ENCODE measurements at regions not wholly inside any gene's neighbourhood (a gene's known extent, or its start where the extent isn't known, plus 50 kb on each side); places are given as distances from the start of the nearest gene placed in this dataset.

- TF ChIP-seq CTCF (IDR thresholded peaks at IDR 0.05) (no peak), POLR2AphosphoS5 (IDR thresholded peaks at IDR 0.05; ENCODE audit: low read depth, low read length) (no peak)
Observed at GRCh38 chr6:128631031-128631430, 110.6 kb upstream of the PTPRK start.

All from Panc1 (cell line).